ENCODE measurements at regions not wholly inside any gene's neighbourhood (a gene's known extent, or its start where the extent isn't known, plus 50 kb on each side); places are given as distances from the start of the nearest gene placed in this dataset.

- TF ChIP-seq CTCF (IDR thresholded peaks at IDR 0.05; ENCODE audit: low read length) (no peak), EZH2phosphoT487 (IDR thresholded peaks at IDR 0.05; ENCODE audit: low read length) (no peak), EZH2 (optimal IDR thresholded peaks at IDR 0.05; ENCODE audit: low read depth, low read length) (no peak)
Measured at GRCh38 chr20:10949930-10950783, 276.4 kb upstream of the JAG1 start.
